ENCODE measurements at regions not wholly inside any gene's neighbourhood (a gene's known extent, or its start where the extent isn't known, plus 50 kb on each side); places are given as distances from the start of the nearest gene placed in this dataset.

- TF ChIP-seq CTCF (conservative IDR thresholded peaks at IDR 0.05), result no peak
- no peak for TF ChIP-seq ZFX (IDR thresholded peaks at IDR 0.05)
Measured at GRCh38 chrX:9390121-9390520, 74.7 kb upstream of the TBL1X start.

All from C4-2B (cell line).